Neuronal stem cell (in vitro differentiated cells): ENCODE measurements at regions not wholly inside any gene's neighbourhood (a gene's known extent, or its start where the extent isn't known, plus 50 kb on each side); places are given as distances from the start of the nearest gene placed in this dataset.

Source experiments
- DNase-seq: peaks from one replicate; pipeline ENCODE4 v3.0.0-alpha.2; 2013; ENCODE audit warnings: low spot score
- H2AFZ ChIP-seq: one replicate; pipeline ENCODE4 v1.6.1; 2013; ENCODE audit warnings: mild to moderate bottlenecking, low read length, inconsistent platforms
- H2AK5ac ChIP-seq: 2 replicates; pipeline ENCODE4 v1.6.1; 2013; ENCODE audit warnings: low read depth, mild to moderate bottlenecking, inconsistent platforms, low read length, moderate library complexity, mixed read lengths
- H2BK120ac ChIP-seq: 2 replicates; pipeline ENCODE4 v1.6.1; 2013; ENCODE audit warnings: low read depth, mild to moderate bottlenecking, inconsistent platforms, low read length, moderate library complexity, mixed read lengths
- H2BK12ac ChIP-seq: one replicate; pipeline ENCODE4 v1.6.1; 2013; ENCODE audit warnings: low read length, inconsistent platforms
- H2BK15ac ChIP-seq: 2 replicates; pipeline ENCODE4 v1.6.1; 2013; ENCODE audit warnings: mild to moderate bottlenecking, low read length, inconsistent platforms, mixed read lengths
- H2BK5ac ChIP-seq: one replicate; pipeline ENCODE4 v1.6.1; 2013; ENCODE audit warnings: inconsistent platforms, mild to moderate bottlenecking, low read length, moderate library complexity
- H3K14ac ChIP-seq: one replicate; pipeline ENCODE4 v1.6.1; 2013; ENCODE audit warnings: low read length, inconsistent platforms
- H3K18ac ChIP-seq: 2 replicates; pipeline ENCODE4 v1.6.1; 2013; ENCODE audit warnings: low read length, inconsistent platforms
- H3K23ac ChIP-seq: 2 replicates; pipeline ENCODE4 v1.6.1; 2013; ENCODE audit warnings: low read depth, mild to moderate bottlenecking, mixed read lengths, low read length, inconsistent platforms; ENCODE audit not compliant: poor library complexity
- H3K27ac ChIP-seq: replicated peaks from 3 replicates; pipeline ENCODE4 v1.5.1; 2013; ENCODE audit warnings: low read length, inconsistent platforms
- H3K27me3 ChIP-seq, 3 experiments: 2 replicates each; pipeline ENCODE4 v1.6.1; 2013; ENCODE audit warnings: low read length in 3 of 3, mild to moderate bottlenecking in 2 of 3, inconsistent platforms in 1 of 3, low read depth in 1 of 3, mixed read lengths in 1 of 3, moderate library complexity in 1 of 3; ENCODE audit not compliant: control insufficient read depth in 3 of 3, insufficient read depth in 3 of 3
- H3K36me3 ChIP-seq, 2 donors: replicated peaks in 1 of 2; 2 replicates each; pipeline ENCODE4 v1.6.1; 2013; ENCODE audit warnings: low read length in 2 of 2; ENCODE audit not compliant: control insufficient read depth in 2 of 2, insufficient read depth in 2 of 2
- H3K4ac ChIP-seq: 2 replicates; pipeline ENCODE4 v1.6.1; 2013; ENCODE audit warnings: inconsistent platforms, mild to moderate bottlenecking, low read length, moderate library complexity
- H3K4me1 ChIP-seq, 2 donors: 1 replicate in 1 of 2; 2 replicates in 1 of 2; pipeline ENCODE4 v1.6.1; 2013; ENCODE audit warnings: low read length in 2 of 2, low read depth in 1 of 2; ENCODE audit not compliant: control insufficient read depth in 2 of 2, insufficient read depth in 1 of 2
- H3K4me2 ChIP-seq: one replicate; pipeline ENCODE4 v1.6.1; 2013; ENCODE audit warnings: mild to moderate bottlenecking, low read length, inconsistent platforms; ENCODE audit not compliant: insufficient read depth, poor library complexity, severe bottlenecking
- H3K4me3 ChIP-seq, 2 donors: 2 replicates each; pipeline ENCODE4 v1.5.1; 2013; ENCODE audit warnings: low read length in 2 of 2, mild to moderate bottlenecking in 2 of 2, inconsistent platforms in 1 of 2, moderate library complexity in 1 of 2
- H3K79me1 ChIP-seq: one replicate; pipeline ENCODE4 v1.6.1; 2013; ENCODE audit warnings: low read depth, mild to moderate bottlenecking, inconsistent platforms, low read length, moderate library complexity
- H3K9ac ChIP-seq: one replicate; pipeline ENCODE4 v1.6.1; 2013; ENCODE audit warnings: mild to moderate bottlenecking, low read depth, low read length, inconsistent platforms; ENCODE audit not compliant: poor library complexity
- H3K9me3 ChIP-seq, 2 donors: replicated peaks in 1 of 2; 2 replicates each; pipeline versions ENCODE3 to v1.6.1; 2013; ENCODE audit warnings: low read length in 2 of 2, mild to moderate bottlenecking in 2 of 2, inconsistent platforms in 1 of 2, low read depth in 1 of 2, mixed read lengths in 1 of 2, moderate library complexity in 1 of 2; ENCODE audit not compliant: control insufficient read depth in 2 of 2, insufficient read depth in 1 of 2
- H4K8ac ChIP-seq: one replicate; pipeline ENCODE4 v1.6.1; 2013; ENCODE audit warnings: low read depth, mild to moderate bottlenecking, inconsistent platforms, low read length, moderate library complexity
- H4K91ac ChIP-seq: one replicate; pipeline ENCODE4 v1.6.1; 2013; ENCODE audit warnings: low read length, low read depth, mild to moderate bottlenecking, inconsistent platforms; ENCODE audit not compliant: poor library complexity
- WGBS, 2 donors: extraction: QIAGEN DNeasy Blood & Tissue Kit; methylation state at CpG; one replicate each; pipeline ENCODE4 v1.1.7; 2013; ENCODE audit warnings: missing lambda C conversion rate in 2 of 2, mixed read lengths in 1 of 2; ENCODE audit not compliant: insufficient read length in 2 of 2, insufficient replicate concordance in 1 of 2; ENCODE audit errors: extremely low coverage in 2 of 2; 5-methylcytosine and 5-hydroxymethylcytosine counted together

DNA sequence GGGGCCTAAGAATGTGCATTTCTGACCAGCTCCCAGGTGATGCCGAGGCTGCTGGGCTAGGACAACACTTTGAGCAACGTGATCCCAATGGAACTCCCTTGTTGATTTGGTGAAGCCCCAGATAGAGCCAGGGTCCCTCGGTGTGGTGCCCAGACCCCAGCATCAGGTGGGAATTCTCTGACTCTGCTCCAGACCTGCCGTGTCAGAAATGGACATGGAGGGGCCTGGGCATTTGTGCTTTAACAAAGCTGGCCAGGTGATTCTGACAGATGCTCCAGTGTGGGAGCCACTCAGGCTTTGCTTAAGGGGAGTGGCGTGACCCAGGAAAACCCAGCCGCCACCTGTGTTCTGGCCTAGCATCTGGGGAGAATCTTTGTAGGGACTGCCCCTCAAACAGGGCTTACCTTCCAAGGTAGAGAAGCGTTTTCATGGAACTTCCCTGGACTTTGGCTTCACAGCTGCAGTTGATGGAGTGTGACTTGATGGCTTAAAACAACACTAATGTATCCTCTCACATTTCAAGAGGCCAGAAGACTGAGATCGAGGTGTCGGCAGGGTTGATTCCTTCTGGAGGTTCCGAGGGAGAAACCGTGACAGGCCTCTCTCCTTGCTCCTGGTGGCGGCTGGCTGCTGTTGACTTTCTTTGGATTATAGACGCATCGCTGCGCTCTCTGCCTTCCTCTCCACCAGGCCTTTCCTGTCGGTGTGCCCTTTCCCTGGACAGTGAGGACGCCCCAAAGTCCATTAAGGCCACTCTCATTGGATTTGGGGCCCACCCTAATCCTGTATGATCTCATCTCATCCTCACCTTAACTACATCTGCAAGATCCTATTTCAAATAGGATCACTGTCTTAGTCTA lies 57.0 kb upstream of the HDAC4 start:
- Histone ChIP-seq H4K8ac (no peak overlapping the region), H3K23ac (no peak overlapping the region), H3K4me2 (no peak overlapping the region), H3K18ac (peak overlapping the region; percentile 35), H3K4ac (no peak overlapping the region), H3K27me3 (peaks cover 0 to 5% (median 0%) of the 10 kb centered on the region in 3 experiments), H2BK12ac (no peak overlapping the region), H3K9me3 (peaks cover 0 to 2% of the 10 kb centered on the region in 2 donors), H2AFZ (no peak overlapping the region), H3K4me3 (no peak overlapping the region), H3K36me3 (no peaks in the 10 kb centered on the region), H3K27ac (no peak overlapping the region), H3K79me1 (no peaks in the 10 kb centered on the region), H2BK120ac (no peak overlapping the region), H3K14ac (no peak overlapping the region), H3K4me1 (no peaks in the 10 kb centered on the region), H2BK15ac (no peak overlapping the region), H3K9ac (no peak overlapping the region), H2BK5ac (no peak overlapping the region), H2AK5ac (peak overlapping the region; percentile 48), H4K91ac (no peak overlapping the region)
- DNase-seq = no peak
- no CpG with 5 or more reads among the region's 17 CpGs for WGBS, 2 donors

DNA sequence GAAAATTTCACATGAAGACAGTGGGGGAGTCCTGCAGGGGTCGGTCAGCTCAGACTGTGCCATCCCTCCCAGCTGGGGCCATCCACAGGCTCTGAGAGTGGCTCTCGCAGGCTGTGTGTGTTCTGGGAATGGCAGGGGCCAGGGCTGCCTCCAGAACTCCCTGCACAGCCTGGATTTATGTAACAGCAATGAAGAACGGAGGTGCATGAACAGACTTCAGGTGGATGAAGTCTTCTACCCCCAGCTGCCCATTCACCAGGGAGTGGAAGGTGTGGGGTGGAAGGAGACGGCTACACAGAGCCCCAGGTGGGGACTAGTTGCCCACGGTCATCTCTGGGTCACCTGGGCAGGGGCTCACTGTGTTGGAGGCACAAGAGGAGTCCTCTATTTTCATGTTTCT lies 56.1 kb upstream of the HDAC4 start:
- Histone ChIP-seq H3K4ac (no peak overlapping the region), H3K9me3 (peaks cover 0 to 2% of the 10 kb centered on the region in 2 donors), H3K14ac (no peak overlapping the region), H4K8ac (no peak overlapping the region), H2BK12ac (no peak overlapping the region), H2BK15ac (no peak overlapping the region), H3K4me2 (no peak overlapping the region), H3K4me3 (no peak overlapping the region), H3K79me1 (no peaks in the 10 kb centered on the region), H3K18ac (no peak overlapping the region), H3K9ac (no peak overlapping the region), H3K4me1 (no peaks in the 10 kb centered on the region), H2BK120ac (no peak overlapping the region), H3K36me3 (no peaks in the 10 kb centered on the region), H2AFZ (no peak overlapping the region), H3K27me3 (peaks cover 0 to 5% (median 0%) of the 10 kb centered on the region in 3 experiments), H3K23ac (no peak overlapping the region), H2BK5ac (no peak overlapping the region), H3K27ac (no peak overlapping the region), H2AK5ac (no peak overlapping the region), H4K91ac (no peak overlapping the region)
- no CpG with 5 or more reads among the region's 5 CpGs for WGBS, 2 donors
- no peak for DNase-seq

DNA sequence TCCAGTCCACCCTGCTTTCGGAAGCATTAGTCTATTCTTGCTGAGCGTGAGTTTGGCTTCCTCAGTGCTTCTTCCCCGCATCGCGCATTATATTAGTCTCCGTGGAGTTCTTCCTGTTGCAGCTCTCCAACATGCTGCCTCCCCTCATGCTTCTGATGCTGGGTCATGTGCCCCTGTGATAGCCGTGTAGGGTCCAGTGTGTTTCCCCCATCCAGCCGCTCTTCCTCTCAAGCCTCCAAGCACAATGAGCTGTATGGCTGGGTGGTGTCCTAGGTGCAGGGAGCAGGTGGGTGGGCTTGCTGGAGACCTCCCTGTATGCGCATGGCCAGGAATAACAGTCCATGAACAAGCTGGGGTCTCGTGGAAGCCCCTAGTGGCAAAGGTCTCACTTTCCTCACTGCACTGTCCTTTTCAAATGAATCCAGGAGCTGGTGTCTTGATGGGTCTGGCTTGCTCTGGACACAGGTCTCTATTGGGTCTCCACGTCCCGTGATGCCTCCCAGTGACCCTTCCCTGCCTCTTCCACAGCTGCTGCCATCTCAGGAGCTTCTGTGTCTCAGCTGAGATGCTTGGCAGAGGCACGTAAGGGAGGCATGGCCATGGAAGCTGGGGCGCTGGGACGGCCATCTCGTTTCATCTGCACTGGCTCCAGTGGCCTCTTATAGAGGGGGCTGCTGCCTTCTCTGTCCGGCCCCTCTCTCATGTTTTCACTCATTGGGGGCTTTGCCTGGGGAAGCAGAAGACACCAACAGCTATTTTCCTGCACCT lies 54.8 kb upstream of the HDAC4 start:
- Histone ChIP-seq H3K27me3 (no peaks in the 10 kb centered on the region), H3K4me2 (no peak overlapping the region), H3K4me1 (no peaks in the 10 kb centered on the region), H2AK5ac (no peak overlapping the region), H2BK15ac (no peak overlapping the region), H2BK120ac (no peak overlapping the region), H3K14ac (no peak overlapping the region), H4K8ac (no peak overlapping the region), H3K23ac (no peak overlapping the region), H3K79me1 (no peaks in the 10 kb centered on the region), H3K9me3 (peaks cover 0 to 2% of the 10 kb centered on the region in 2 donors), H3K9ac (no peak overlapping the region), H3K27ac (no peak overlapping the region), H3K4ac (no peak overlapping the region), H3K36me3 (no peaks in the 10 kb centered on the region), H2AFZ (no peak overlapping the region), H3K18ac (no peak overlapping the region), H2BK12ac (no peak overlapping the region), H3K4me3 (no peak overlapping the region), H4K91ac (no peak overlapping the region), H2BK5ac (no peak overlapping the region)
- no CpG with 5 or more reads among the region's 17 CpGs for WGBS, 2 donors
- DNase-seq = no peak

DNA sequence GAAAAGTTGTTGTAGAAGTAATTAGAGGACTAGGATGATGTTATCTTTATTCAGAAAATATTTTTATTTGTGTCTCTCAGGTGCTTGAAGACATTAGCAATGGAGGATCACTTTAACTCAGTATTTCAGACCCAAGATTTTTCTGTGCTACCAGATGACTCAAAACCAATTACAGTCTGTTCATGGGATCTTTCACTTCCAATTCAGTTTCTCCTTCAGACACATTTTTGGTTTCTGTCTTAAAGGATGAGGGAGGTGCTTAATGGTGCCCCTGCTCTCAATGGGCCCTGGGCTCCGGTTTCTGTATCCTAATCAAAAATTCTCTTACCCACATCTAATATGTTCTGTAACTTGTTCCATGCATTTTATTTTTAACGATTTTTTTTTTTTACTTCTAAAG lies 53.7 kb upstream of the HDAC4 start:
- Histone ChIP-seq H3K79me1 (no peaks in the 10 kb centered on the region), H3K4me3 (no peak overlapping the region), H3K36me3 (no peaks in the 10 kb centered on the region), H3K27ac (no peak overlapping the region), H2BK12ac (no peak overlapping the region), H3K4me2 (no peak overlapping the region), H3K4me1 (no peaks in the 10 kb centered on the region), H3K27me3 (no peaks in the 10 kb centered on the region), H3K18ac (no peak overlapping the region), H4K91ac (no peak overlapping the region), H2BK5ac (no peak overlapping the region), H3K9ac (no peak overlapping the region), H2AK5ac (no peak overlapping the region), H4K8ac (no peak overlapping the region), H2BK120ac (no peak overlapping the region), H3K9me3 (no peaks in the 10 kb centered on the region), H3K23ac (no peak overlapping the region), H2AFZ (no peak overlapping the region), H2BK15ac (no peak overlapping the region), H3K14ac (no peak overlapping the region), H3K4ac (no peak overlapping the region)
- 100% methylated on average over 1 of the region's 2 CpGs; no CpG with 5 or more reads in 1 of the 2 donors for WGBS, 2 donors
- DNase-seq = no peak
